Erythroblast (primary cell): ENCODE measurements at regions not wholly inside any gene's neighbourhood (a gene's known extent, or its start where the extent isn't known, plus 50 kb on each side); places are given as distances from the start of the nearest gene placed in this dataset.

Source experiments
- GATA1 ChIP-seq: IDR thresholded peaks from 2 replicates; pipeline ENCODE4 v1.6.1; 2011; ENCODE audit warnings: low read depth, mild to moderate bottlenecking, control low read depth, low read length, moderate library complexity
- POLR2A ChIP-seq: IDR thresholded peaks from 2 replicates; pipeline ENCODE4 v1.6.1; 2011; ENCODE audit warnings: mild to moderate bottlenecking, low read length

DNA sequence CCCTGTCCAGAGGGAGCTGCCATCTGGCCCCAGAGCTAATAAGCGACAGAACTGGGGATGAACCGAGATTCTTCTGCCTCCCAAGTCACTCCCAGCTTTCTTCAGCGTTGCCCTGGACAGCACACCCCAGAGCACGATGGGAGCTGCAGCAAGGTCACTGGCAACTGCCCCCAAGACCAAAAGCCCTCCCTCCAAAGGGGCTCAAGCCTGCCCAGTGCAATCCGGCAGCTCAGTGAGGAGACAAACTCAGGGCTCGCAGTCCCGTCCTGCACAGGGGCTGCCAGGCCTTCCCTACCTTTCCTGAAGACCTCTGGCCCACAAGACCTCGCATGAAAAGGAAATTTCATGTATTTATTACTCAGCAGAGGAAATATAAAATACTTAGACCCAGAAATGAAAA is 174.8 kb downstream of the BCOR start:
- TF ChIP-seq POLR2A (no peak), GATA1 (no peak)
